ENCODE measurements at regions not wholly inside any gene's neighbourhood (a gene's known extent, or its start where the extent isn't known, plus 50 kb on each side); places are given as distances from the start of the nearest gene placed in this dataset.

- TF ChIP-seq SUZ12 (IDR thresholded peaks at IDR 0.05) (no peak), BHLHE40 (IDR thresholded peaks at IDR 0.05; ENCODE audit: borderline replicate concordance) (no peak), FOXM1 (IDR thresholded peaks at IDR 0.05; ENCODE audit: borderline replicate concordance) (no peak), SP1 (IDR thresholded peaks at IDR 0.05) (no peak), CTBP1 (IDR thresholded peaks at IDR 0.05; ENCODE audit: borderline replicate concordance) (no peak), FOXK2 (IDR thresholded peaks at IDR 0.05) (no peak), L3MBTL2 (conservative IDR thresholded peaks at IDR 0.05) (no peak), FOXA1 (IDR thresholded peaks at IDR 0.05) (no peak)
Observed at GRCh38 chr5:116361171-116361967, 213.3 kb downstream of the SEMA6A start.

All from HEK293T (cell line).